ENCODE measurements at regions not wholly inside any gene's neighbourhood (a gene's known extent, or its start where the extent isn't known, plus 50 kb on each side); places are given as distances from the start of the nearest gene placed in this dataset.

DNA sequence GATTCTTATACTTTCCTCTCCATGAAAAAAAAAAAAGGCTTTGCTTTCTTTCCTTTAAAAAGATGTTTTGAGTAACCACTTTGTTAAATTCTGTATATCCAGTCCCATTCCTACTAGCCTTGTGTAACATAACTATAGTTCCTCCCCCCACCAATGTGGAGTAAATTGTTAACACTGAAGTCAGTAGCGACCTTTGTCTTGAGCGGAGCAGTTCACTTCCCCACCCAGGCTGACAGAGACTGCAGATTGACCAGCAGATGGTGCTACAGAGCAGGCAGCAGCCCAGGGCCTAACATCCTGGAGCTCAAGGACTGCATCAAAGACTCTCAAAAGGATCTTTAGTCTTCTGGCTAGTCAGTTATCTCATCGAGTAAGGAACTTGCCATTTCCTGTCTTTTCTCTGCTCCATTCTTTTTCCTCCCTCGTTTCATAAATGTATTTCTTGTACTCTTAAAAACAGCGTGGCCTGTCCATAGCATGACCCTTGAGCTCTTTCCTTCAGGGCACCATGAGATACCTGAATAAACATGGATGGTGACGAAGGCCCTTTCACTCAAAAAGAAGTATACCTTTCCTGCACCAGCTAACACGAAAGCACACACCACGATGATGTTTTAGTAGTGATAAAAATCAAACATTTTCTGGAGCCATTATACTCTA, 503.5 kb upstream of the PKN2 start:
- TF ChIP-seq, protein P1, sequence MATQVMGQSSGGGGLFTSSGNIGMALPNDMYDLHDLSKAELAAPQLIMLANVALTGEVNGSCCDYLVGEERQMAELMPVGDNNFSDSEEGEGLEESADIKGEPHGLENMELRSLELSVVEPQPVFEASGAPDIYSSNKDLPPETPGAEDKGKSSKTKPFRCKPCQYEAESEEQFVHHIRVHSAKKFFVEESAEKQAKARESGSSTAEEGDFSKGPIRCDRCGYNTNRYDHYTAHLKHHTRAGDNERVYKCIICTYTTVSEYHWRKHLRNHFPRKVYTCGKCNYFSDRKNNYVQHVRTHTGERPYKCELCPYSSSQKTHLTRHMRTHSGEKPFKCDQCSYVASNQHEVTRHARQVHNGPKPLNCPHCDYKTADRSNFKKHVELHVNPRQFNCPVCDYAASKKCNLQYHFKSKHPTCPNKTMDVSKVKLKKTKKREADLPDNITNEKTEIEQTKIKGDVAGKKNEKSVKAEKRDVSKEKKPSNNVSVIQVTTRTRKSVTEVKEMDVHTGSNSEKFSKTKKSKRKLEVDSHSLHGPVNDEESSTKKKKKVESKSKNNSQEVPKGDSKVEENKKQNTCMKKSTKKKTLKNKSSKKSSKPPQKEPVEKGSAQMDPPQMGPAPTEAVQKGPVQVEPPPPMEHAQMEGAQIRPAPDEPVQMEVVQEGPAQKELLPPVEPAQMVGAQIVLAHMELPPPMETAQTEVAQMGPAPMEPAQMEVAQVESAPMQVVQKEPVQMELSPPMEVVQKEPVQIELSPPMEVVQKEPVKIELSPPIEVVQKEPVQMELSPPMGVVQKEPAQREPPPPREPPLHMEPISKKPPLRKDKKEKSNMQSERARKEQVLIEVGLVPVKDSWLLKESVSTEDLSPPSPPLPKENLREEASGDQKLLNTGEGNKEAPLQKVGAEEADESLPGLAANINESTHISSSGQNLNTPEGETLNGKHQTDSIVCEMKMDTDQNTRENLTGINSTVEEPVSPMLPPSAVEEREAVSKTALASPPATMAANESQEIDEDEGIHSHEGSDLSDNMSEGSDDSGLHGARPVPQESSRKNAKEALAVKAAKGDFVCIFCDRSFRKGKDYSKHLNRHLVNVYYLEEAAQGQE (IDR thresholded peaks at IDR 0.05; ENCODE audit: insufficient read depth in 1 of 2, low read depth in 2 of 2, low read length in 1 of 2): no peak
- TF ChIP-seq, protein P2, sequence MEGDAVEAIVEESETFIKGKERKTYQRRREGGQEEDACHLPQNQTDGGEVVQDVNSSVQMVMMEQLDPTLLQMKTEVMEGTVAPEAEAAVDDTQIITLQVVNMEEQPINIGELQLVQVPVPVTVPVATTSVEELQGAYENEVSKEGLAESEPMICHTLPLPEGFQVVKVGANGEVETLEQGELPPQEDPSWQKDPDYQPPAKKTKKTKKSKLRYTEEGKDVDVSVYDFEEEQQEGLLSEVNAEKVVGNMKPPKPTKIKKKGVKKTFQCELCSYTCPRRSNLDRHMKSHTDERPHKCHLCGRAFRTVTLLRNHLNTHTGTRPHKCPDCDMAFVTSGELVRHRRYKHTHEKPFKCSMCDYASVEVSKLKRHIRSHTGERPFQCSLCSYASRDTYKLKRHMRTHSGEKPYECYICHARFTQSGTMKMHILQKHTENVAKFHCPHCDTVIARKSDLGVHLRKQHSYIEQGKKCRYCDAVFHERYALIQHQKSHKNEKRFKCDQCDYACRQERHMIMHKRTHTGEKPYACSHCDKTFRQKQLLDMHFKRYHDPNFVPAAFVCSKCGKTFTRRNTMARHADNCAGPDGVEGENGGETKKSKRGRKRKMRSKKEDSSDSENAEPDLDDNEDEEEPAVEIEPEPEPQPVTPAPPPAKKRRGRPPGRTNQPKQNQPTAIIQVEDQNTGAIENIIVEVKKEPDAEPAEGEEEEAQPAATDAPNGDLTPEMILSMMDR (IDR thresholded peaks at IDR 0.05): peak; percentile 98
- TF ChIP-seq SIN3A (IDR thresholded peaks at IDR 0.05; ENCODE audit: borderline replicate concordance, insufficient read depth, low read depth, low read length) (no peak), POLR2AphosphoS5 (IDR thresholded peaks at IDR 0.05; ENCODE audit: low read depth, low read length) (no peak), TCF7L2 (IDR thresholded peaks at IDR 0.05; ENCODE audit: low read depth, low read length) (no peak)

All from Panc1 (cell line).